Pulmonary artery endothelial cell (primary cell): ENCODE measurements at regions not wholly inside any gene's neighbourhood (a gene's known extent, or its start where the extent isn't known, plus 50 kb on each side); places are given as distances from the start of the nearest gene placed in this dataset.
A peak's percentile ranks its signal among the peaks of the same experiment; 100 is the strongest.

ENCODE experiments used
- DNase-seq: peaks from one replicate; pipeline ENCODE4 v3.0.0-alpha.2; 2011; ENCODE audit warnings: low read depth, low spot score

DNA sequence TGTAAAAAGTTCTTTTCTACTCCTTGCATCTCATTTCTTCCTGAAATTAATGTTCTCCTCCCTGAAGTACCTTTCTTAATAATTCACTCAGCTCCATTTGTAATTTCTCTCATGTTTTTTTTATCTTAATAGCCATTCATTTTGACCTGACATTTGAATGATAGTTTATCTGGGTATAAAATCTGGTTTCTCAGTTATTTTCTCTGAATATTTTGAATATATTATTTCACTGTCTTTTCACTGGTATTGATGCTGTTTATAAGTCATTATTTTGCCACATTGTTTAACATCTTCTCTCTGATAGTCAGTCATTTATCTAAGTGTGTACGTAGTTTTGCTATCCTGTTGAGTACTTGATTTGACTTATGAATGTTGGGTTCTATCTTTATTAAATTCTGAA lies 68.8 kb upstream of the ARHGAP18 start:
- DNase-seq = no peak

GRCh38 chr6:129777371-129777770 lies 67.4 kb upstream of the ARHGAP18 start:
- DNase-seq = no peak

- DNase-seq = no peak
Observed at GRCh38 chr6:129776542-129777330, 66.8 kb upstream of the ARHGAP18 start.

GRCh38 chr6:129774697-129775447 lies 64.9 kb upstream of the ARHGAP18 start:
- DNase-seq = peak; percentile 24

DNA sequence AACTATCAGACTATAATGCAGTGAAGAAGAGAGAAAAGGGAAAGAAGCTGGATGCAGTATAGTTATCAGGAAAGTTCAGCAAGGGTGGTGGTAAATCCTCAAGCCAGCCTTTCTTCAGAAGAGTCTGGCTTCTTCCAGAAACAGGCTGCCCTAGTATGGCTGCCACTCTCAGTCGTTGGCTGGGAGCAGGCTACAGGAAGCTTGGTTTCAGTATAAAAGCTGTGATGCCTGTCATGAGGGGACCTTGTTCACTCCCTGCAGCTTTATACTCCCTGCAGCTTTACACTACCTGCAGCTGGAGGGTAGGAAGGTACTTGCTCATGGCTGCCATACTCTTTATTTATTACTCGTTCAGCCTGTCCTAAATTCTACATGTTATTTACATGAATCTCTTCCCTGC lies 63.3 kb upstream of the ARHGAP18 start:
- no peak for DNase-seq

DNA sequence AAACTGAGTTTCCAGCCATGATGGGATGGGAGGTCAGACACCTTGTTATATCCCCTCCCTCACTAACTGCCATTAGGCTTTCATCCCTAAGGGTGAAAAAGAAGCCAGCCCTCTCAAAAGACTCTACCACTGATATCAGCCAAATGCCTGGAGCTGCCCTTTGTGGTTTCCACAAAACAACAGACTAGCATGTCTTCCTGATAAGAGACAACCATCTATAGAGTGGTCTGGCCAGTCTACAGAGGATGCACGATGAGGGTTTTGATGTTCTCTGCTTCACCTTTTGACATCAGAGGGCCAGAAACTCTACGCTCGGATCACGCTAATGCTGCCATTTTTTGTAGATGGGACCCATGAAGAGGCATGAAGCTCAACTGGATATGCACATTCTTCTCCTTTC lies 61.7 kb upstream of the ARHGAP18 start:
- no peak for DNase-seq

- DNase-seq = no peak
Observed at GRCh38 chr6:129767776-129768485, 58.0 kb upstream of the ARHGAP18 start.

- no peak for DNase-seq
Observed at GRCh38 chr6:129766959-129767728, 57.2 kb upstream of the ARHGAP18 start.

- no peak for DNase-seq
Observed at GRCh38 chr6:129764761-129765407, 54.9 kb upstream of the ARHGAP18 start.

GRCh38 chr6:129759796-129760605 lies 50.0 kb upstream of the ARHGAP18 start:
- DNase-seq = no peak
